MM.1S (cell line): ENCODE measurements at regions not wholly inside any gene's neighbourhood (a gene's known extent, or its start where the extent isn't known, plus 50 kb on each side); places are given as distances from the start of the nearest gene placed in this dataset.

ENCODE experiments used
- CTCF ChIP-seq: fragments of 300-600 bp; sonication (generic); IDR thresholded peaks from 2 replicates; pipeline ENCODE4 v1.5.1; 2016; ENCODE audit warnings: antibody characterized with exemption, low read length, mixed read lengths
- EZH2 ChIP-seq: fragments of 300-600 bp; sonication (generic); optimal IDR thresholded peaks from 2 replicates; pipeline ENCODE3; 2017; ENCODE audit warnings: low read depth, mild to moderate bottlenecking, antibody characterized with exemption, low read length, mixed read lengths
- EZH2phosphoT487 ChIP-seq: fragments of 300-600 bp; sonication (generic); IDR thresholded peaks from 2 replicates; pipeline ENCODE4 v1.6.1; 2018; ENCODE audit warnings: antibody characterized with exemption, low read length

DNA sequence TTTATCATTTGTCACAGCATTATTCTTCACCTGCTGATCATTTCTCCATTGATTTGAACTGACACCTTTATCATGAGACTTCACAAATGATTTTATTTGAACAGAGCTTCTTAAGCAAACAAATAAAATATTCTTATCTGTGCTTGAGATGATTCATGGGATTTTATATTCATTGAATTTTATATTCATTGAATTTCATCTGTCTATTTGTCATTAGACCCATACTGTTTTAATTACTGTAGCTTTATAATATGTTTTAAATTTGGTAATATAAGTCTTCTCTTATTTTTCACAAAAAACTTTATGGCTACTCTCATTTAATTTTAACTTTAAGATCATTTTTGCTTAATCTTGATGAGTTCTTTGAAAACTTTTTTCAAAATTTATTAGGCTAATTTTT is 777.4 kb upstream of the TBX3 start:
- TF ChIP-seq CTCF: no peak
- TF ChIP-seq EZH2: no peak
- no peak for TF ChIP-seq EZH2phosphoT487
